KBM-7 (cell line): ENCODE measurements at regions not wholly inside any gene's neighbourhood (a gene's known extent, or its start where the extent isn't known, plus 50 kb on each side); places are given as distances from the start of the nearest gene placed in this dataset.
A peak's percentile ranks its signal among the peaks of the same experiment; 100 is the strongest.

Experiments used
- DNase-seq: peaks from one replicate; pipeline ENCODE4 v3.0.0-alpha.2; 2015
- in situ Hi-C: fragments of 300-500 bp; cut with MboI; formaldehyde crosslinking; loops from 2 replicates; pipeline ENCODE4 v1.14.3; 2020; ENCODE audit warnings: low sequenced_read_pairs, low pct_unique_long_range_greater_than_20kb, mixed read lengths

- no peak for DNase-seq
- in situ Hi-C loops, result no loop called here
These were observed 866.1 kb upstream of the ID2 start for GRCh38 chr2:7815726-7816125.

- in situ Hi-C loops, result no loop called here
- no peak for DNase-seq
These were observed 865.6 kb upstream of the ID2 start for GRCh38 chr2:7816233-7816632.

GRCh38 chr2:7816944-7817343 is 864.9 kb upstream of the ID2 start:
- DNase-seq, result no peak
- in situ Hi-C loops, result no loop called here

- no peak for DNase-seq
- in situ Hi-C loops, result no loop called here
These were observed 862.5 kb upstream of the ID2 start for GRCh38 chr2:7819316-7819715.

- DNase-seq, result no peak
- in situ Hi-C loops, result no loop called here
These were observed 862.0 kb upstream of the ID2 start for GRCh38 chr2:7819850-7820249.

- in situ Hi-C loops, result no loop called here
These were observed 857.6 kb upstream of the ID2 start for GRCh38 chr2:7824211-7824610.

GRCh38 chr2:7825591-7826312 is 856.1 kb upstream of the ID2 start:
- DNase-seq, result no peak
- in situ Hi-C loops, result no loop called here

More at GRCh38 chr2:7824211-7824610, 857.6 kb upstream of the ID2 start:
- no peak for DNase-seq

- DNase-seq, result no peak
- in situ Hi-C loops, result no loop called here
These were observed 855.2 kb upstream of the ID2 start for GRCh38 chr2:7826656-7827055.

GRCh38 chr2:7829241-7829640 is 852.6 kb upstream of the ID2 start:
- DNase-seq, result no peak
- in situ Hi-C loops, result no loop called here

- in situ Hi-C loops, result no loop called here
- no peak for DNase-seq
These were observed 851.2 kb upstream of the ID2 start for GRCh38 chr2:7830616-7831015.

- in situ Hi-C loops, result no loop called here
- DNase-seq, result no peak
These were observed 846.7 kb upstream of the ID2 start for GRCh38 chr2:7835151-7835550.

GRCh38 chr2:7835693-7836680 is 845.9 kb upstream of the ID2 start:
- peak; percentile 81 for DNase-seq

GRCh38 chr2:7837237-7837760 is 844.6 kb upstream of the ID2 start:
- in situ Hi-C loops, result no loop called here
- peak; percentile 20 for DNase-seq

More at GRCh38 chr2:7835693-7836680, 845.9 kb upstream of the ID2 start:
- in situ Hi-C loops, result no loop called here

- in situ Hi-C loops, result no loop called here
- DNase-seq, result no peak
These were observed 843.2 kb upstream of the ID2 start for GRCh38 chr2:7838669-7839068.

GRCh38 chr2:7840651-7841380 is 841.0 kb upstream of the ID2 start:
- in situ Hi-C loops, result no loop called here

GRCh38 chr2:7841751-7842150 is 840.1 kb upstream of the ID2 start:
- DNase-seq, result no peak
- in situ Hi-C loops, result no loop called here

More at GRCh38 chr2:7840651-7841380, 841.0 kb upstream of the ID2 start:
- DNase-seq, result no peak

GRCh38 chr2:7844414-7844965 is 837.4 kb upstream of the ID2 start:
- in situ Hi-C loops, result no loop called here
- DNase-seq, result no peak

- no peak for DNase-seq
- in situ Hi-C loops, result no loop called here
These were observed 836.5 kb upstream of the ID2 start for GRCh38 chr2:7845332-7845731.

GRCh38 chr2:7846607-7847006 is 835.2 kb upstream of the ID2 start:
- no peak for DNase-seq
- in situ Hi-C loops, result no loop called here
